ENCODE measurements at regions not wholly inside any gene's neighbourhood (a gene's known extent, or its start where the extent isn't known, plus 50 kb on each side); places are given as distances from the start of the nearest gene placed in this dataset.

DNA sequence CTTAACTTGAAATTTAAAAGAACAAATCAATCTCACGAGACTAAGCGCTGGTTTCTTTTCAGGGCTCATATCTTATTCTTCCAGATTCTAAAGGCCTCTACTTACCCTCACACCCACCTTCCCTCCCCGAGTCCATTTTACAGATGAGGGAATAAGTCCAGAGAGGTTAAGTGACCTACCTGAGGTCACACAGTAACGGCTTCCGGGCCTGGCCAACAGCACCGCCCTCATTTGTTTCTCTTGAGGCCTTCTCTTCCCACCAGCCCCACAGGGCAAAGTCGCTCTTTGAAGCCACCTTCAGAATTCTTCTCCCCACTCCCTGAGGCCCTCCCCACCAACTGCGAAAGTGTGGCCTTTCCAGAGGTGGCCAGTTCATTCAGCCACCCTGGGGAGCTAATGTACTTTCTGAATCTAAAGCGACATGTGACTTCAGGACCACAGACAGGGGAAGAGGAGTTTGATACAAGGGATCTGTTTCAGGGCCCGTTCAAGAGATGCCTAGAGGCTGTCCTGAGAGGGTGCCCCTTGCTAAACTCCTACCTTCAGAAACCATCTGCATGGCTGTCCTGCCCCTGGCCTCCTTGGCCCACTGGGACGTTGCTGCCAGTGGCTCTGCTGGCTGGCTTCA, 275.3 kb downstream of the HAUS1 start:
- Histone ChIP-seq H3K9me3 (replicated peaks; ENCODE audit: control insufficient read depth, insufficient read depth, low read length) (no peaks in the 10 kb centered on the region), H3K36me3 (ENCODE audit: control insufficient read depth in 2 of 2, extremely low read depth in 1 of 2, insufficient read depth in 2 of 2, low read length in 2 of 2) (no peaks in the 10 kb centered on the region), H3K9ac (replicated peaks; ENCODE audit: extremely low read depth, insufficient read depth, low read length) (no peak overlapping the region), H3K9me1 (replicated peaks; ENCODE audit: control insufficient read depth, extremely low read depth, insufficient read depth, low read length) (no peaks in the 10 kb centered on the region), H2AFZ (ENCODE audit: low read depth, low read length) (no peak overlapping the region), H3K4me1 (ENCODE audit: control insufficient read depth, extremely low read depth, insufficient read depth, low read length) (no peaks in the 10 kb centered on the region), H3K27ac (ENCODE audit: insufficient read depth, low read depth, low read length) (no peak overlapping the region), H3K4me2 (ENCODE audit: insufficient read depth, low read length) (no peak overlapping the region), H3K79me2 (ENCODE audit: control insufficient read depth, insufficient read depth, low read length) (no peaks in the 10 kb centered on the region), H3K4me3 (replicated peaks in 1 of 3; ENCODE audit: insufficient read depth in 1 of 3, low read depth in 1 of 3, low read length in 3 of 3) (no peak overlapping the region), H4K20me1 (replicated peaks; ENCODE audit: control insufficient read depth, extremely low read depth, insufficient read depth, low read length) (no peaks in the 10 kb centered on the region), H3K27me3 (ENCODE audit: control insufficient read depth in 2 of 2, insufficient read depth in 2 of 2, low read length in 2 of 2) (no peaks in the 10 kb centered on the region)
- intact Hi-C loops (cut with micrococcal nuclease) (no loop called here), dilution Hi-C loops (cut with MboI; ENCODE audit: extremely low pct_ligation_motif_present, low sequenced_read_pairs) (no loop called here)
- ChIA-PET POLR2A (no interaction called here), CTCF (no interaction called here)
- BruUV-seq (replicated peaks) = no TSS peak
- TF ChIP-seq JUN (IDR thresholded peaks at IDR 0.05; ENCODE audit: borderline replicate concordance, insufficient read depth, insufficient read length, low read depth) (no peak), FOS (IDR thresholded peaks at IDR 0.05; ENCODE audit: borderline replicate concordance, insufficient read depth, low read length) (no peak)
- DNase-seq (ENCODE audit: low read depth, low spot score) = no peak
- FAIRE-seq = no peak

DNA sequence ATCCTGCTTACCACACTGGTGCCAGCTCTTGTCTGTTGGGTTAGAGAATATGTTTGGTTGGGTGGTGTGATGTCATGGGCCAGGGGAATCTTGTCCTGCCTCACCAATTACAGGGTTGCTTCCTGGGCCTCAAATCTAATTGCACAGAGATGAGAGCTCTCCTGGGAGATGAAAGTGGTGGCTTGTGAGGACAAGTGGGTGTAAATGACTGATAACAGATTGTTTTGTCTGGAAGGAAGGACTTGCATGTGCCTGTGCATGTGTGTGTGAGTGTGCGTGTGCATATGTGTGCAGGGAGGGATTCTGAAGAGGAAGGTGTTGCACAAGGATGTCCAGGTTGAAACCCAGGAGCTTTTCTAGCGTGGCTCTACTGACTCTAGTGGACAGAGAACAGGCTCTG, 271.9 kb downstream of the LOXHD1 start:
- no peak overlapping the region for H3K9ac ChIP-seq (replicated peaks; ENCODE audit: extremely low read depth, insufficient read depth, low read length)
- H2AFZ ChIP-seq (ENCODE audit: low read depth, low read length) = no peak overlapping the region
- H3K36me3 ChIP-seq (ENCODE audit: control insufficient read depth in 2 of 2, extremely low read depth in 1 of 2, insufficient read depth in 2 of 2, low read length in 2 of 2) = no peaks in the 10 kb centered on the region
- H3K9me1 ChIP-seq (replicated peaks; ENCODE audit: control insufficient read depth, extremely low read depth, insufficient read depth, low read length) = no peaks in the 10 kb centered on the region
- no peaks in the 10 kb centered on the region for H4K20me1 ChIP-seq (replicated peaks; ENCODE audit: control insufficient read depth, extremely low read depth, insufficient read depth, low read length)
- intact Hi-C loops (cut with micrococcal nuclease) (no loop called here), dilution Hi-C loops (cut with MboI; ENCODE audit: extremely low pct_ligation_motif_present, low sequenced_read_pairs) (no loop called here)
- FAIRE-seq = no peak
- no peaks in the 10 kb centered on the region for H3K4me1 ChIP-seq (ENCODE audit: control insufficient read depth, extremely low read depth, insufficient read depth, low read length)
- no peaks in the 10 kb centered on the region for H3K27me3 ChIP-seq (ENCODE audit: control insufficient read depth in 2 of 2, insufficient read depth in 2 of 2, low read length in 2 of 2)
- no peak for DNase-seq (ENCODE audit: low read depth, low spot score)
- POLR2A ChIA-PET = no interaction called here
- H3K9me3 ChIP-seq (replicated peaks; ENCODE audit: control insufficient read depth, insufficient read depth, low read length) = no peaks in the 10 kb centered on the region
- BruUV-seq (replicated peaks) = no TSS peak
- no peak overlapping the region for H3K27ac ChIP-seq (ENCODE audit: insufficient read depth, low read depth, low read length)
- H3K79me2 ChIP-seq (ENCODE audit: control insufficient read depth, insufficient read depth, low read length) = no peaks in the 10 kb centered on the region
- H3K4me3 ChIP-seq (replicated peaks in 1 of 3; ENCODE audit: insufficient read depth in 1 of 3, low read depth in 1 of 3, low read length in 3 of 3) = no peak overlapping the region
- CTCF ChIA-PET = no interaction called here
- H3K4me2 ChIP-seq (ENCODE audit: insufficient read depth, low read length) = no peak overlapping the region
- TF ChIP-seq EZH2 (IDR thresholded peaks at IDR 0.05; ENCODE audit: borderline replicate concordance, low read depth, low read length, severe bottlenecking) = no peak
- TF ChIP-seq POLR2A (IDR thresholded peaks at IDR 0.05; ENCODE audit: low read depth, low read length) = no peak
- TF ChIP-seq GATA2 (IDR thresholded peaks at IDR 0.05; ENCODE audit: insufficient read depth, insufficient read length, low read depth, low read length) = no peak
- TF ChIP-seq, protein P1, sequence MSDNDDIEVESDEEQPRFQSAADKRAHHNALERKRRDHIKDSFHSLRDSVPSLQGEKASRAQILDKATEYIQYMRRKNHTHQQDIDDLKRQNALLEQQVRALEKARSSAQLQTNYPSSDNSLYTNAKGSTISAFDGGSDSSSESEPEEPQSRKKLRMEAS (IDR thresholded peaks at IDR 0.05; ENCODE audit: insufficient read depth, insufficient read length) = no peak
- TF ChIP-seq, protein P2, sequence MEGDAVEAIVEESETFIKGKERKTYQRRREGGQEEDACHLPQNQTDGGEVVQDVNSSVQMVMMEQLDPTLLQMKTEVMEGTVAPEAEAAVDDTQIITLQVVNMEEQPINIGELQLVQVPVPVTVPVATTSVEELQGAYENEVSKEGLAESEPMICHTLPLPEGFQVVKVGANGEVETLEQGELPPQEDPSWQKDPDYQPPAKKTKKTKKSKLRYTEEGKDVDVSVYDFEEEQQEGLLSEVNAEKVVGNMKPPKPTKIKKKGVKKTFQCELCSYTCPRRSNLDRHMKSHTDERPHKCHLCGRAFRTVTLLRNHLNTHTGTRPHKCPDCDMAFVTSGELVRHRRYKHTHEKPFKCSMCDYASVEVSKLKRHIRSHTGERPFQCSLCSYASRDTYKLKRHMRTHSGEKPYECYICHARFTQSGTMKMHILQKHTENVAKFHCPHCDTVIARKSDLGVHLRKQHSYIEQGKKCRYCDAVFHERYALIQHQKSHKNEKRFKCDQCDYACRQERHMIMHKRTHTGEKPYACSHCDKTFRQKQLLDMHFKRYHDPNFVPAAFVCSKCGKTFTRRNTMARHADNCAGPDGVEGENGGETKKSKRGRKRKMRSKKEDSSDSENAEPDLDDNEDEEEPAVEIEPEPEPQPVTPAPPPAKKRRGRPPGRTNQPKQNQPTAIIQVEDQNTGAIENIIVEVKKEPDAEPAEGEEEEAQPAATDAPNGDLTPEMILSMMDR (IDR thresholded peaks at IDR 0.05; ENCODE audit: extremely low read depth in 1 of 2, insufficient read depth in 1 of 2, low read depth in 1 of 2, low read length in 2 of 2) = no peak
- no peak for TF ChIP-seq MYC (IDR thresholded peaks at IDR 0.05; ENCODE audit: low read depth, low read length)
- TF ChIP-seq POLR2AphosphoS5 (IDR thresholded peaks at IDR 0.05; ENCODE audit: insufficient read depth, low read depth, low read length) = no peak
- no peak for TF ChIP-seq JUN (IDR thresholded peaks at IDR 0.05; ENCODE audit: borderline replicate concordance, insufficient read depth, insufficient read length, low read depth)
- TF ChIP-seq FOS (IDR thresholded peaks at IDR 0.05; ENCODE audit: borderline replicate concordance, insufficient read depth, low read length) = no peak
